ENCODE measurements at regions not wholly inside any gene's neighbourhood (a gene's known extent, or its start where the extent isn't known, plus 50 kb on each side); places are given as distances from the start of the nearest gene placed in this dataset.

GRCh38 chr12:111202237-111202915 is 166.5 kb downstream of the PHETA1 start:
- in situ Hi-C loops (cut with MboI; ENCODE audit: low sequenced_read_pairs): no loop called here

- in situ Hi-C loops (cut with MboI; ENCODE audit: low sequenced_read_pairs): no loop called here
These were observed 167.2 kb downstream of the PHETA1 start for GRCh38 chr12:111201495-111202236.

DNA sequence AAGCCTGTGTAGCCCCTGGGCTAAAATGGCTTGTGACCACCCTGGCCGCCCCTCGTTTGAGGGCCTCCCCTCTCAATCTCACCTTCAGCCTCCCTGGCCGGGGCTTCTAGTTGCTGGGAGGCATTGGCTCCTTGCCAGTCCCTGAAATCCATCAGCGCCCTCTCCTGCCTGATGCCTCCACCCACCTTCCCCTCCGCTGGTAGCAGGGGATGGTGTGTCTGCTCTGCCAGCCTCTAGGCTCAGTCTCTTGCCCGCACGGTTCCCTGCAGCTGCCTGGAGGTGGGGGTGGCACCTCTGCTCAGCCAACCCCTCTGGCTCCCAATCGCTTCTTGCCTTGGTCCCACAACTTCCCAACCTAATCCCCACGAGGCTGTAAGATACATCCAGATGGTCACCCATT is 167.9 kb downstream of the PHETA1 start:
- in situ Hi-C loops (cut with MboI; ENCODE audit: low sequenced_read_pairs): no loop called here

DNA sequence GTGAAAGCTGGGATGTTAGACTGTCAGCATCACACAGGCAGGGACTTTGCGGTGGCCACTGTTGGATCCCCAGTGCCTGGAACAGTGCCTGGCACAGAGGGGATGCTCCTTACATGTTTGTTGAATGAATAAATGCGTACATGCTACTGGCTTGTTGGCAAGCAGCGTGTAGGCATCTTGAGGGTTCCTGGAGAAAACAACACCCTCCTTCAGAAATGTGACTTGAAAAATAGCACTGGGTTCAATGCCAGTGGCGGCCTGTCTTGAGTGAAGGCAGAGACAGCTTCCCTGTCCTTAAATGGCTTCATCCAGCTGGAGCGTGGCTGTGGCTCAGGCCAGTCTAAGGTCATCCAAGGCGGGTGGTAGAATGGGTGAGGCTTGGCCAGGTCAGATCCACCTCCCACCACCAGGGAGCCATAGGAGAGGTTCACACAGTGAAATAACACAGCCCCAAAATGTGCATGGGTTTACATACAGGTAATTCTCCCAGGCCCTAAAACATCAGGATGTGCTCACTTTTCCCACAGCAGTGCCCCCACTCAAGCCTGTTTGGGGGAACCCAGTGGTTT is 171.4 kb downstream of the PHETA1 start:
- in situ Hi-C loops (cut with MboI; ENCODE audit: low sequenced_read_pairs): no loop called here

DNA sequence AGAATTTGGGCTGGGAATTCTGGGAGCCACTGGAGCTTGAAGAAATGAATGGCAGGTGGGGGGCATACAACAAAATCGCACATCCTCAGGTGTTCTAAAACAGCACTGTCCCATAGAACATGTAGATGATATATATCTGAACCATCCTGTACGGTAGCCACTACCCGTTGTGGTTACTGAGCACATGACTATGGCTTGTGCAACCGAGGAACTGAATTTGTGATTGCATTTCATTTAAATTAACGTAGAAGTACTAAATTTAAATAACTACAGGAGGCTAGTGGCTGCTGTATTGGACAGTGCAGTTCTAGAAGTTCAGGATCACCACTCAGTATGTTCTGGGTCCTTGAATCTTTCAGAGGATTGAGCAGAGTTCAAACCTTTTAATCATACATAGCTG is 172.4 kb downstream of the PHETA1 start:
- in situ Hi-C loops (cut with MboI; ENCODE audit: low sequenced_read_pairs): no loop called here

DNA sequence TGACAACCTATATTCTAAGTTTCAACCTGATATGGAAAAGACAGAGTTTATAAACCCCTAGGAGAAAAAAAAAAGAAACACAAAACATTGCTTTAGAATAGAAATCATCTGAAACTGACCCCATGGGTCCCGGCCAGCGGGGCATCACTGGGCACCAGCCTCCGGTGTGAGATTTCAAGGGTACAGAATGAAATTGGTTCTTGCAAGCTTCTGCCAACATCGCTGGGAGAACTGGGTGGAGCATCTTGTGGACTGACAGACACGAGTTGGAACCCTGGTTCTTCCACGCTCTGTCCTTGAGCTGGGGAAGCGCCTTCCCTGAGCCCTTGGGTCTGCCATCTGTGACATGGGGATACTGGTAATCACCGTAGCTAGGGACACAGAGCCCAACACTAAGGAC is 173.6 kb downstream of the PHETA1 start:
- in situ Hi-C loops (cut with MboI; ENCODE audit: low sequenced_read_pairs): no loop called here

- in situ Hi-C loops (cut with MboI; ENCODE audit: low sequenced_read_pairs): no loop called here
These were observed 174.2 kb downstream of the PHETA1 start for GRCh38 chr12:111194703-111195051.

GRCh38 chr12:111193977-111194702 is 174.8 kb downstream of the PHETA1 start:
- in situ Hi-C loops (cut with MboI; ENCODE audit: low sequenced_read_pairs): no loop called here

GRCh38 chr12:111193496-111193895 is 175.4 kb downstream of the PHETA1 start:
- in situ Hi-C loops (cut with MboI; ENCODE audit: low sequenced_read_pairs): no loop called here

- in situ Hi-C loops (cut with MboI; ENCODE audit: low sequenced_read_pairs): no loop called here
These were observed 175.8 kb downstream of the PHETA1 start for GRCh38 chr12:111193067-111193466.

- in situ Hi-C loops (cut with MboI; ENCODE audit: low sequenced_read_pairs): no loop called here
These were observed 176.2 kb downstream of the PHETA1 start for GRCh38 chr12:111192647-111193046.

- in situ Hi-C loops (cut with MboI; ENCODE audit: low sequenced_read_pairs): no loop called here
These were observed 178.0 kb downstream of the PHETA1 start for GRCh38 chr12:111190741-111191526.

GRCh38 chr12:111189792-111190191 is 179.1 kb downstream of the PHETA1 start:
- in situ Hi-C loops (cut with MboI; ENCODE audit: low sequenced_read_pairs): no loop called here

DNA sequence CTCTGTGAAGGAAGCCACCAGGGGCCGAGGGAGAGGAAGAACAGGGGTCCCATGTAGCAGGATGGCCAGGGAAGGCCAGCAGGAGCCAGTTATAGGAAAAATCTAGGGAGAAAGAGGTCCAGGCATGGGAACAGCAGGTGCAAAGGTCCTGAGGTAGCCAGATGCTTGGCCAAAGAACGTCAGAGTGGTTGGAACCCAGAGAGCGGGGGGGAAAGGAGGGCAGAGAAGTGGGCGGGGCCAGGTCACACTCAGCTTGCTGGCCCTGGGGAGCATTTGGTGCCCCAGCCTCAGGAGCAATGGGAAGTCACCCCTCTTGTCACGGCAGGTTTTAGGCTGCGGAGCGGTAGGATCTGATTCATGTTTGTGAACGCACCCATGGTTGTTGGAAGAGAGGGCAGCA is 180.5 kb downstream of the PHETA1 start:
- in situ Hi-C loops (cut with MboI; ENCODE audit: low sequenced_read_pairs): no loop called here

GRCh38 chr12:111186347-111186746 is 182.5 kb downstream of the PHETA1 start:
- in situ Hi-C loops (cut with MboI; ENCODE audit: low sequenced_read_pairs): no loop called here

DNA sequence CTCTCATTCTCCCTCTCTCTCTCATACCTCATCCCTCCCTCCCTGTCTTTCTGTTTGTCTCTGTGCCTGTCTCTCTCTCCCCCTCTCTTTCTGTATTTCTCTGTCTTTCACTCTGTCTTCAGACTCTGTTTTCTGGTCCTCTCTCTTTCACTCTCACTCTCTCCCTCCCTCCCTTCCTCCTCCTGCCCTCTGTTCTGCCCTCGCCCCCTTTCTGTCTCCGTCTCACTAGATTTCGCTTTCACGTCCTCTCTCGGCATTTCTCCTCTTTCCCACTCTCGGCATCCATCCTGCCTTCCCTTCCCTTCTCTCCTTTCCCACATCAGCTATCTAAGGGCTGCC is 183.0 kb downstream of the PHETA1 start:
- in situ Hi-C loops (cut with MboI; ENCODE audit: low sequenced_read_pairs): no loop called here

DNA sequence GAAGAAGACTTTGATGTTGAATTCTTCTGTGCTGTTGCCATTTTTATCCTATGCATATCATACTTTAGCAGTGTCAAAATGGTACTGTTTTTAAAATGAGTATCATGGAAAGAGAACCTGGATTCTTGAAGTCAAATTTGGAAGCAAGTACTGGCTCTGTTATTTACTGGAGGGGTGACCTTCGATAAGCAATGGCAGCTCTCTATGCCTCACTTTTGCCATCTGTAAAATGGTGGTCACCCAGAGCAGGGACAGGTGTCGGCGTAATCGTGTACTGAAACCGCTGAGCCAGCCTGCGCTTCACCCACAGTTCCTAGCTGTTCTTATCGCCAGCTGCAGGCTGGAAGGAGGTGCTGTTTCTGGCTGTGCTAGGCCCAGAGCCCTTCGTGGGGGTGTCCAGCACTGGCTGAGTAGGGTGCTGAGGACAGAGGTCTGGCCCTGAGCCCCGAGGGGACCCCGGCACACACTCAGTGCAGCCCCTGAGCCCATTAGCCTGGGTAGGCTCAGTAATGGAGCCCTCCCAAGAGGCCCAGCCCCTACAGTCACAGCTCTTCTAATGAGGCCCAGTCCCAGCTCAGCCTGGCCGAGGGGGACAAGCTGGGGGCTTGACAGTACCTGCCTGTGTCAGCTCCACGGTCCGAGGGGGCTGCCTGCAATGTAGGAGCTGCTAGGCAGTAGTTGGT is 183.5 kb downstream of the PHETA1 start:
- in situ Hi-C loops (cut with MboI; ENCODE audit: low sequenced_read_pairs): no loop called here

GRCh38 chr12:111184161-111184560 is 184.7 kb downstream of the PHETA1 start:
- in situ Hi-C loops (cut with MboI; ENCODE audit: low sequenced_read_pairs): no loop called here

DNA sequence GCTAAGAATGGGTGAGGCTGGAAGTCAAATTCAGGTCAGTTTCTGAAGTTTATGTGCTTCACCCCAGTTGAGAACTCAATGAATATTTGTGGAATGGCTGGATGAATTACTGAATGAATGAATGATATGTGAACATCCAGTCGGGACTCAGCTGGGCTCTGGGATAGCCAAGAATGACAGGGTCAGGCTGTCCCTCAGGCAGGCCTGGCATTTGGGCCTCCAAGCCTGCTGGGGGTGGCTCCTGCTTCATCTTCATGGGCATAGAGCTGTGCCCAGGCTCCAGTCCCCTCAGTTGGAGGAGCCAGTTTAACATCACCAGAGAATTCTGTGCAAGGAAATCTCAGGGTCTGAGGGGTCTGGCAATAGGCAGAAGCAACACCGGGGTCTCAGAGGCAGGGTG is 185.8 kb downstream of the PHETA1 start:
- in situ Hi-C loops (cut with MboI; ENCODE audit: low sequenced_read_pairs): no loop called here

GRCh38 chr12:111182382-111182781 is 186.5 kb downstream of the PHETA1 start:
- in situ Hi-C loops (cut with MboI; ENCODE audit: low sequenced_read_pairs): no loop called here

All from HL-60/S4 treated with retinoic acid at 250 ng/mL for 4 days and 3 days (cell line).